ENCODE measurements at regions not wholly inside any gene's neighbourhood (a gene's known extent, or its start where the extent isn't known, plus 50 kb on each side); places are given as distances from the start of the nearest gene placed in this dataset.

GRCh38 chrX:110600745-110601310 is 194.8 kb downstream of the CHRDL1 start:
- no peak for TF ChIP-seq POLR2A (IDR thresholded peaks at IDR 0.05)
- TF ChIP-seq, protein P1, sequence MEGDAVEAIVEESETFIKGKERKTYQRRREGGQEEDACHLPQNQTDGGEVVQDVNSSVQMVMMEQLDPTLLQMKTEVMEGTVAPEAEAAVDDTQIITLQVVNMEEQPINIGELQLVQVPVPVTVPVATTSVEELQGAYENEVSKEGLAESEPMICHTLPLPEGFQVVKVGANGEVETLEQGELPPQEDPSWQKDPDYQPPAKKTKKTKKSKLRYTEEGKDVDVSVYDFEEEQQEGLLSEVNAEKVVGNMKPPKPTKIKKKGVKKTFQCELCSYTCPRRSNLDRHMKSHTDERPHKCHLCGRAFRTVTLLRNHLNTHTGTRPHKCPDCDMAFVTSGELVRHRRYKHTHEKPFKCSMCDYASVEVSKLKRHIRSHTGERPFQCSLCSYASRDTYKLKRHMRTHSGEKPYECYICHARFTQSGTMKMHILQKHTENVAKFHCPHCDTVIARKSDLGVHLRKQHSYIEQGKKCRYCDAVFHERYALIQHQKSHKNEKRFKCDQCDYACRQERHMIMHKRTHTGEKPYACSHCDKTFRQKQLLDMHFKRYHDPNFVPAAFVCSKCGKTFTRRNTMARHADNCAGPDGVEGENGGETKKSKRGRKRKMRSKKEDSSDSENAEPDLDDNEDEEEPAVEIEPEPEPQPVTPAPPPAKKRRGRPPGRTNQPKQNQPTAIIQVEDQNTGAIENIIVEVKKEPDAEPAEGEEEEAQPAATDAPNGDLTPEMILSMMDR (IDR thresholded peaks at IDR 0.05), result no peak
